Sciatic nerve (tissue), 2 donors: ENCODE measurements at regions not wholly inside any gene's neighbourhood (a gene's known extent, or its start where the extent isn't known, plus 50 kb on each side); places are given as distances from the start of the nearest gene placed in this dataset.
"Not testable (repeated sequence)": the region's sequence is repeated elsewhere in the genome, so short reads cannot be mapped to it uniquely, and the experiment has no call there.

Experiments
- ATAC-seq: fragments of 200-7000 bp; cut with Tn5 transposase; one replicate; pipeline ENCODE4 v1.9.1; 2020; ENCODE audit warnings: mild to moderate bottlenecking, moderate library complexity
- DNase-seq: peaks from one replicate; pipeline ENCODE4 v3.0.0-alpha.2; 2020; ENCODE audit warnings: low spot score
- intact Hi-C: fragments of 100-400 bp; cut with DNase I; formaldehyde crosslinking; loops from one replicate; pipeline ENCODE4 v1.14.2; 2022
- donor health status: DM: no; HTN: no; CAD: no.
- donor health status: DM: no; HTN: no; CAD: no.

DNA sequence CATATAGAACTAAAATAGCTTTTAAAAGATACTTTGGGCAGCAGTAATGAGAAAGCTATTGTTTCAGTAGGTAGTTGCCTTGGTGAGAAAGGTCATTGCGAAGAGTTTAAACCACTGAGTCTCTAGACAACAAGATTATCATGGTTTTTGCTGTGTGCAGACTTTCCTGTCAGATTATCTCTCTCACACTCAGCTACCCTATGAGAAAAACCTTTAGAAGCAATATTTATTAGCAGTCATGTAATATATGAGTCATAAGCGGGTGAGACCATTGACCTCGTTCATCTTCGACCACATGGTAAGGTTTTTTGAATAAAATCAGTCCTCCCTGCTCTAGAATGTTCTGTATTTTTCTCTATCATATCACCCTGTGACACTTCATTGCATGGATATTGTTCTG, 59.9 kb downstream of the GPR65 start:
- intact Hi-C loops = no loop called here
- DNase-seq (no peak), ATAC-seq (no peak)

DNA sequence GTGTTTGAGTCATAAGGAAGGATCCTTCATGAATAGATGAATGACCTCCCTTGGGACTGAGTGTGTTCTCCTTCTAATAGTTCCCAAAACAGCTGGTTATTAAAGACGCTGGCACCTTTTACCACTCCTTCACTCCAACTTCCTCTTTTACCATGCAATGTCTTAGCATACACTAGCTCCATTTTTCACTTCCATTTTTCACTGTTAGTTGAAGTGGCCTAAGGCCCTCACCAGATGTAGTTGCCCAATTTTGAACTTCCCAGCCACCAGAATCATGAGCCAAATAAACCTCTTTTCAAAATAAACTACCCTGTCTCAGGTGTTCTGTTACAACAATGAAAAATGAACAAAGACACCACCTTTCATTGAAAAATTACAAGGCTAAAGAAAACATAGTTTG, 64.7 kb downstream of the GPR65 start:
- ATAC-seq = no peak
- DNase-seq = no peak
- intact Hi-C loops = no loop called here

DNA sequence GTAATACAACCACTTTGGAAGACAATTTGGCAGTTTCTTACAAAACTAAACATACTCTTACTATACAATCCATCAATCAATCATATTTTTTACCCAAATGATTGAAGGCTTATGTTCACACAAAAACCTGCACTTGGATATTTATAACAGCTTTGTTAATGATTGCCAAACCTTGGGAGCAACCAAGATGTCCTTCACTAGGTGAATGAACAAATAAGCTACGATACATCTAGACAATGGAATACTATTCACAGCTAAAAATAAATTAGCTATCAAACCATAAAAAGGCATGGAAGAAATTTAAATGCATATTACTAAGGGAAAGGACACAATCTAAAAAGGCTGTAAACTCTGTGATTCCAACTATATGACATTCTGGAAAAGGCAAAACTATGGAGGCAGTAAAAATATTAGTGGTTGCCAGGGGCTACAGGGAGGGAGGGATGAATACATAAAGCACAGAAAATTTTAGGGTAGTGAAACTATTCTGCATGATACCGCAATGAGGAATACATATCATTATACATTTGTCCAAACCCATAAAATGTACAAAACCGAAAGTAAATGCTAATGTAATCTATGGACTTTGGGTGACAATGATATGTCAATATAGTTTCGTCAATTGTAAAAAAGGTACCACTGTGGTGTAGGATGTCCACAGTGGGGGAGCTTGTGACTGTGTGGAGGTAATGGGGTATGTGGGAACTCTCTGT, 70.5 kb downstream of the GPR65 start:
- ATAC-seq = no peak
- intact Hi-C loops = no loop called here
- no peak for DNase-seq

DNA sequence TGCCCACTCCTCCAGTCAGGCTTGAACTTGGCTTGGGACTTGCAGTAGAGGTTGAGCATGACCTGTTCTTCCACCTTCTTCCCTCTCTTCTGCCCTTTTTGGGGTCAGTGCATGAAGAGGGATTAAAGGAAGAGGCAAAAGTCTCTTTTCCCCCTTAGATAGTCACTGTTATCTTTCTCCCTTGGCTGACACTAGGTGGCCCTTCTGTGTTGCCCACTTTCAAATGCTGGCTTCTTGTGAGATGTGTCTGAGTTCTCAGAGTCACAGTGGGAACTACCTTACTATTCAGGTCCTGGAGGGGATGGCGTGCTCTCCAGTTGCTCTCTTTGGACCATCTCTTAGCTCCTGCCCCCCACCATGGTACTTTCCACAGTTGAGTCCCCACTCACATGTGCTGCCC, 73.6 kb downstream of the GPR65 start:
- DNase-seq (no peak), ATAC-seq (no peak)
- intact Hi-C loops = no loop called here

DNA sequence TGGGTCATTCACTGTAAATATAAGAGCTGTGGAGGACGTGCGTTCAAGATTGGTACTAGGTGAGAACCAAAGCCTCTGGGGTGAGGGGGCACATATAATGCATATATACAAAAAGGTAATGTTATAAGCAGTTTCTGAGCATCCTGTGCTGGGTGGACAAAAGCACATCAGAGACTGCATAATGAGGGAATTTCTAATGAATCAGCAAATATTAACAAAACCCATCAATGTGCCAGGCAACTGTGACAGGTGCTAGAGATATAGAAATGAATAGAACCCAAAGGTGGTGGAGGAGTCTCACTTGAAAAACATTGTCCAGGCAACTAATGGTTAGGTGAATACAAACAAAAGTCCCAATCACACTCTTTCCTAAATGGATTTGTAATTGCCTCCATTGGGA, 74.7 kb downstream of the GPR65 start:
- no peak for DNase-seq
- intact Hi-C loops = no loop called here
- ATAC-seq = no peak

DNA sequence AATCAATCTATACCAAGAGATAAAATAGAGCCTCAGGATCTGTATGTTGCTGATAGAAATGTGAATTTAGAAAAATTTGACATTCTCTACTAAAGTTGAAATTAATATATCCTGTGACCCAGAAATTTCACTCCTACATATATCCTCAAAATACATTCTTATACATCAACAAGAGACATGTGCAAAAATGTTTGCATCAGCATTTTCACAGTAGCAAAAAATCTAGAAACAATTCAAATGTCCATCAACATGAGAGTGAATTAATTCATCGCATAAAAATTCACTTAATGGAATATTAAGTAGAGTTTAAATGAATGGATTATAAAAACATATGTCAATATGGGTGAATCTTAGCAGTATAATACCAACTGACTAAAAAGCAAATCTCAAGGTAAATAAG, 80.8 kb downstream of the GPR65 start:
- intact Hi-C loops = no loop called here
- DNase-seq (no peak), ATAC-seq (no peak)

DNA sequence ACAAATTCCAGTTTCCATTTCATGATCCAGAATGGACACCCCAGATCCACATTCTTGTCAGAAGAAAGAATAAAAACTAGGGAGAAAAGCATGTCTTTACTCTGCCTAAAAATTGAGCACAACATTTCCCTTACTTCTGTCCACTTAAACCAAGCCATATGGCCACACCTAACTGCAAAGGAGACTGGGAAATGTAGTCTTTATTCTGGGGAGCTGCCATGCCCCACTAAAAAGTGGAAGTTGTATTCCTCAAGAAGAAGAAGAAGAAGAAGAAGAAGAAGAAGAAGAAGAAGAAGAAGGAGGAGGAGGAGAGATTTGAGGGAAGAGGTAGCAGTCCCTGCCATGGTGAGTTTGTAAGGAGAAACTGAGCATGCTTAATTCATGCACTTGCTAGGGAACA, 84.5 kb downstream of the GPR65 start:
- ATAC-seq = no peak
- DNase-seq = no peak
- intact Hi-C loops = no loop called here

DNA sequence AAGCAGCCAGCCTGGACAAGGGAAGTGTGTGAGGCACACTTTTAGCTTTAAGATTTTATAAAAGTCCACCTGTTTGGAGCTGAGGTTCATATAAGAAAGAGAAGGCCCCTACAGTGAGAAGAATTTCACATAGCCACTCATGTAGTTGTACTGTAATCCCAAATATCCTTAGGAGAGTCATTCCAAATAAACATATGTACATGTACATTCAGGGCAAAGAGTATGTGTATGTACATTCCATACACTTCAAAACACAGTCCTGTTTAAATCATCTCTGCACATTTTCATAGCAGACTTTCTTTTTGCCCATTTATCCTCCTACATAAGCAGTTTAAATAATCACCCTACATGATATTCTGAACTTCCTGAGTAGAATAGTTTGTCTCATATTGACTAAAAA, 87.6 kb downstream of the GPR65 start:
- DNase-seq (no peak), ATAC-seq (no peak)
- intact Hi-C loops = no loop called here

DNA sequence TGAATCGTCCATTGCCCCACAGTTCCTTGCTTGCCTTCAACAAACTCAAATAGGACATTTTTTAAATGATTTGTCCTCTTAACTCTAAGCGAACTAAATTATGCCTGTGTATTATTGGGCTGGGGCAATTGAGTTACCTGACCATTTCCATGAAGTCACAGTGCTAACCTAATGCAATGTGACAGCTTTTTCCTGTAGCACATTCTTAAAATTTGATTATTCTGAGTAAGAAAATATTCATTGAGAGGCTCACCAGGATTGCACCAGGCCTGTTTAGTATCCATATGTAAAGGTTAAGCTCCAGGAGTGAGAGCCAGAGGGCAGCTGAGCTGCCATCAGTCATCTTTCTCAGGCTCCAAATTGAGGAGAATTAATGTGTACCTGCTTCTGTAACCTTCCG, 90.9 kb downstream of the GPR65 start:
- intact Hi-C loops = no loop called here
- no peak for ATAC-seq
- DNase-seq = no peak

DNA sequence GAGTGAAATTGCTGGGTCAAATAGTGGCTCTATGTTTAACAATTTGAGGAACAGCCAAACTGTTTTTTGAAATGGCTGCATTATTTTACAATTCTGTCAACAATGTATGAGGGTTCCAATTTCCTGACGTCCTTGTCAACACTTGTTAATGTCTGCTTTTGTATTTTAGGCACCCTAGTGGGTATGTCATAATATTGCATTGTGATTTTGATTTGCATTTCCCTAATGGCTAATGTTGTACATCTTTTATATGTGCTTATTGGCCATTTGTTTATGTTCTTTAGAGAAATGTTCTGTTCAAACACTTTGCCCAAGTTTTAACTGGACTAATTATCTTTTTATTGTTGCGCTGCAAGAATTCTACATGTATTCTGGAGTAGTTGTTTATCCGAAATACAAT, 93.2 kb downstream of the GPR65 start:
- intact Hi-C loops = loop anchor here (1.0 kb wide), 1 partner anchor 18 kb away; no protein-coding TSS in a partner anchor
- DNase-seq = no peak

DNA sequence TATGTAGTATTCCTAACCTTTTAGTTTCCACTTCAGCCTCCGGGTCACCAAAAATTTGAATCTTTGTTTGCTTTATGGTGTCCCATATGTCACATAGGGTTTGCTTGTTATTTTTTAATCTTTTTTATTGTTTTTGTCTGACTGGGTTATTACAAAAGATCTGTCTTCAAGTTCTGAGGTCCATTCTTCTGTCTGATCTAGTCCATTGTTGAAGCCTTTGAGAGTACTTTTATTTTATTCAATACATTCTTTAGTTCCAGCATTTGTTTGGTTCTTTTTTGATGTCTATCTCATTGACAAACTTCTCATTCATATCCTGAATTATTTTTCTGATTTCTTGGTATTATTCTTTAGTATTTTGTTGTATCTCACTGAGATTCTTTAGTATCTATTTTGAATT, 99.8 kb downstream of the GPR65 start:
- intact Hi-C loops = no loop called here
- DNase-seq (no peak), ATAC-seq (no peak)

More for the DNA sequence above, 93.2 kb downstream of the GPR65 start:
- no peak for ATAC-seq

DNA sequence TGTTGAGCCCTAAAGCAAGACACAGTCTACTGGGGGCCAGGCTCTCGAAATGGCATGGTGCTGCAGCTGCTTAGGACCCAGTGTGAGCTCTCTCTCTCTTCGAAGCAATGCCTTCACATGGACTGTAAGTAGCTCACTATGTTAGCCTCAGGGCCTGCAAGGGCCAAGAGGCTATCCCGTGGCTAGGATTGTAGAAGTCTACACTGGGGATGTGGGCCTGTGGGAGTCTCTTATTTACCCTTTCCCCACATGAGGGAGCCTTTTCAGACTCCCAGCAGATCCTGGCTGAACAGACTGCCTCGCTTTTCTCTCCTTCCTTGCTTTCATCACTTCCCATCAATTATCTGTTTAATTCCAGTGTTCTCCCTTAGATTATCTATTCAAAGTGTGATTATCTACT, 101.4 kb downstream of the GPR65 start:
- no peak for ATAC-seq
- intact Hi-C loops = no loop called here

DNA sequence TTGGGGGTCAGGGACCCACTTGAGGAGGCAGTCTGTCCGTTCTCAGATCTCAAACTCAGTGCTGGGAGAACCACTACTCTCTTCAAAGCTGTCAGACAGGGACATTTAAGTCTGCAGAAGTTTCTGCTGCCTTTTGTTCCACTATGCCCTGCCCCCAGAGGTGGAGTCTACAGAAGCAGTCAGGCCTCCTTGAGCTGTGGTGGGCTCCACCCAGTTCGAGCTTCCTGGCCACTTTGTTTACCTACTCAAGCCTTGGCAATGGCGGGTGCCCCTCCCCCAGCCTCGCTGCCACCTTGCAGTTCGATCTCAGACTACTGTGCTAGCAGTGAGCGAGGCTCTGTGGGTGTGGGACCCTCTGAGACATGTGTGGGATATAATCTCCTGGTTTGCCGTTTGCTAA, 122.7 kb downstream of the GPR65 start:
- intact Hi-C loops, DNase-seq, ATAC-seq: not testable (repeated sequence)

More for the DNA sequence above, 101.4 kb downstream of the GPR65 start:
- DNase-seq = no peak

DNA sequence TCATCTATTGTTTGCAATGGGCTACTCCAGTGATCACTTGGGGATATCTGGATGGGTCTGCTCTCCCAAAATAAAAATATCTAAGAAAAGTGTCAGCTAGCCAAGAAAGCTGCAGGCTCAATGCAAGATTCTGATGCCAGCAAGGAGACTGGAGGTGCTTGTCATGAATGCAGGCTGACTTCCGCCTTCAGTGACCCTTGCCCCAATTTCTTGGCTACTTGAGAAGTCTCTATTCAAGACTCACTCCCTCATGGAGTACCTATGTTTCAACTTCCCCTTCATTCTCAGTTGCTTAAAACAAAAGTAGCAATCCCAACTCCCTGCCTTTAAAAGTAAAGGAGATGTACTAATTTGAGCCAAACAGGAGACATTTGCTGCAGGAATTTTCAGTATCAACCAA, 123.9 kb downstream of the GPR65 start:
- DNase-seq = no peak
- intact Hi-C loops = no loop called here
- no peak for ATAC-seq

DNA sequence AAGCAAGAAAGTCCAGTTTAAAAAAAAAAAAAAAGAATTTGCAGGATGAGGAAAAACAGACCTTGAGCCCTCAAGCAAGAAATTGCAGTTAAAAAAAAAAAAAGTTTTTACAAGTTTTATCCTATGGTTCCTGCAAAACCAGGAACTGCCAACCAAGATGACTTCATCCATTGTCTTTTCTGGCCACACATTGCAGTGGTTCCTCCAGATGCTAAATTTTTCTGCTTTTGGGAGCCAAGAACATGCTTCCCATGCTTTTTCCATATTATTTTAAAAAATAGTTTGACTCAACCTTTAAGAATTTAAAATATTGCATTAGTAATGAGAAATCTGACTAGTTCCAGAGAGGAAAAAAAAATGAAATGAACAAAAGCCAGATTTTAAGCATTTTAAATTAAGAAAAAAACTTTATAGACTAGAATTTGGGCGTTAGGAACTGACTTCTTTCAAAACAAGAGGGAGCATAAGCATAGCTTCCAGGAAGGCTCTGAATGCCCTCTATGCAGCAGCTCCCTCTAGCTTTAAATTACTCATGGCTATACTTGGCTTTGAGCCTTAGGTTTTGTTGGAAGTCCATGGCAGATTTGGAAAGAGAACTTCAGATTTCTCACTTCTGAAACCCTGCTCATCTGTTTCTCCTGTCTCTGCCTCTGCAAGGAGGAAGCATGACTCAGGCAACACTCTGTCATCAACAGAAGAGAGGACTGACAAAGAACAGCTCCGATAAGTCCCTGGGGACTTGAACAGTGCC, 124.5 kb downstream of the GPR65 start:
- DNase-seq (no peak), ATAC-seq (peak; percentile 78)
- intact Hi-C loops = no loop called here

DNA sequence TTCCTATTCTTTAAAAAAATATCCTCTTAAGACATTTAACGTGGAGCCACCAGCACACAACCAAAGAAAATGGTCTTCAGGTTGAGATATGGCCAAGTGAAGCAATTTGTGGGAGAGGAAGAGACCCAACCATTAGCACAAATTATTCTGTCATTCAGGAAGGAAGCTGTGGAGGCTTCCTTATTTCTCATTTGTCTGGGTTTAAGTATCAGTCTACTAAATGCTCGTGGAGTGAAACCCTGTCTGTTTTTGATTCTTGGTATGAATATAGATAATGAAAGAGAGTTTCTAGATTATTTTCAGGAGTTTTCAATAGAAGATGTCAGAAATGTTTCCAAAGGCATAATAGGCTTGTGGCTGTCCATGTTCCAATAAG, 125.1 kb downstream of the GPR65 start:
- intact Hi-C loops = no loop called here
- DNase-seq (no peak), ATAC-seq (peak; percentile 24)
